IPS-NIHi11 (cell line): ENCODE measurements at regions not wholly inside any gene's neighbourhood (a gene's known extent, or its start where the extent isn't known, plus 50 kb on each side); places are given as distances from the start of the nearest gene placed in this dataset.

Experiments used
- DNase-seq: peaks from one replicate; pipeline ENCODE4 v3.0.0; 2012; ENCODE audit warnings: mixed read lengths, low spot score

- no peak for DNase-seq
Measured at GRCh38 chr4:79466621-79467020, 58.6 kb upstream of the GK2 start.
